H1 (cell line): ENCODE measurements at regions not wholly inside any gene's neighbourhood (a gene's known extent, or its start where the extent isn't known, plus 50 kb on each side); places are given as distances from the start of the nearest gene placed in this dataset.

Source experiments
- CTCF ChIA-PET: fragments of 300-600 bp; sonication (Branson Sonifier 250); formaldehyde crosslinking; loops from one replicate; lab custom pipeline; 2021; ENCODE audit not compliant: partially characterized antibody; lab: Charles Lee
- POLR2A ChIA-PET: fragments of 300-600 bp; sonication (Branson Sonifier 250); formaldehyde crosslinking; loops from one replicate; lab custom pipeline; 2021; ENCODE audit warnings: inconsistent platforms; ENCODE audit not compliant: partially characterized antibody; lab: Charles Lee
- DNase-seq, 2 experiments: peaks; one replicate each; pipeline versions ENCODE4 v3.0.0 to v3.0.0-alpha.2; 2010 to 2022; ENCODE audit warnings: low spot score in 2 of 2, low read depth in 1 of 2, mixed read lengths in 1 of 2
- FAIRE-seq: peaks from 2 replicates; lab custom pipeline; 2011; peaks lifted over from hg19 to GRCh38; lab: Jason Lieb, UNC
- H2AFZ ChIP-seq: 2 replicates; pipeline ENCODE4 v1.8.1; 2012; ENCODE audit warnings: low read length, inconsistent platforms
- H2AK5ac ChIP-seq: 2 replicates; pipeline ENCODE4 v1.6.1; 2013; ENCODE audit warnings: low read depth, low read length
- H2BK120ac ChIP-seq: replicated peaks from 2 replicates; pipeline ENCODE3; 2013; ENCODE audit warnings: low read depth, low read length, inconsistent platforms
- H2BK12ac ChIP-seq: 2 replicates; pipeline ENCODE4 v1.6.1; 2013; ENCODE audit warnings: low read depth, low read length
- H2BK15ac ChIP-seq: 2 replicates; pipeline ENCODE4 v1.6.1; 2013; ENCODE audit warnings: low read length
- H2BK20ac ChIP-seq: 2 replicates; pipeline ENCODE4 v1.6.1; 2013; ENCODE audit warnings: low read length
- H2BK5ac ChIP-seq: 2 replicates; pipeline ENCODE4 v1.6.1; 2013; ENCODE audit warnings: low read depth, low read length
- H3K14ac ChIP-seq: 2 replicates; pipeline ENCODE4 v1.6.1; 2013; ENCODE audit warnings: inconsistent platforms; ENCODE audit not compliant: insufficient read length
- H3K18ac ChIP-seq: 2 replicates; pipeline ENCODE4 v1.6.1; 2013; ENCODE audit warnings: low read length; ENCODE audit errors: extremely low read depth
- H3K23ac ChIP-seq: 2 replicates; pipeline ENCODE4 v1.6.1; 2013; ENCODE audit warnings: inconsistent platforms; ENCODE audit not compliant: insufficient read length
- H3K23me2 ChIP-seq: 2 replicates; pipeline ENCODE4 v1.6.1; 2013; ENCODE audit warnings: low read depth, low read length
- H3K27ac ChIP-seq: 2 replicates; pipeline ENCODE4 v1.6.1; 2011; ENCODE audit warnings: low read depth, low read length, inconsistent platforms
- H3K27me3 ChIP-seq, 4 experiments: replicated peaks in 1 of 4; 1 replicate in 1 of 4; 2 replicates in 3 of 4; pipeline versions ENCODE4 v1.6.1 to v1.8.1; 2011 to 2013; ENCODE audit warnings: low read length in 3 of 4, mild to moderate bottlenecking in 3 of 4, inconsistent platforms in 2 of 4, mixed read lengths in 2 of 4, moderate library complexity in 1 of 4; ENCODE audit not compliant: control insufficient read depth in 3 of 4, insufficient read depth in 3 of 4; ENCODE audit errors: extremely low read depth in 1 of 4
- H3K36me3 ChIP-seq, 4 experiments: 2 replicates each; pipeline versions ENCODE4 v1.6.1 to v1.8.1; 2011 to 2013; ENCODE audit warnings: mild to moderate bottlenecking in 4 of 4, low read length in 3 of 4, moderate library complexity in 2 of 4, control low read depth in 1 of 4, inconsistent platforms in 1 of 4; ENCODE audit not compliant: insufficient read depth in 4 of 4, control insufficient read depth in 2 of 4
- H3K4ac ChIP-seq: replicated peaks from 2 replicates; pipeline ENCODE3; 2013; ENCODE audit warnings: low read length, low read depth, mixed read lengths, inconsistent platforms; ENCODE audit not compliant: insufficient read length
- H3K4me1 ChIP-seq, 4 experiments: replicated peaks in 1 of 4; 1 replicate in 1 of 4; 2 replicates in 3 of 4; pipeline versions ENCODE4 v1.6.1 to v1.8.1; 2011 to 2013; ENCODE audit warnings: low read length in 3 of 4, inconsistent platforms in 2 of 4, mixed read lengths in 1 of 4; ENCODE audit not compliant: insufficient read depth in 4 of 4, control insufficient read depth in 3 of 4
- H3K4me2 ChIP-seq, 2 experiments: 2 replicates each; pipeline versions ENCODE4 v1.6.1 to v1.8.1; 2011 to 2013; ENCODE audit warnings: low read depth in 2 of 2, low read length in 2 of 2, control low read depth in 1 of 2, inconsistent platforms in 1 of 2, mild to moderate bottlenecking in 1 of 2; ENCODE audit not compliant: insufficient read depth in 1 of 2
- H3K4me3 ChIP-seq, 4 experiments: fragments of 200-600, 300-600 bp in 1 of 4; sonication (generic), shearing (Covaris generic), sonication (Bioruptor Twin) in 1 of 4; 2 replicates each; pipeline versions ENCODE4 v1.5.1 to v1.8.1; 2011 to 2016; ENCODE audit warnings: low read length in 4 of 4, low read depth in 3 of 4, control low read depth in 2 of 4, inconsistent platforms in 2 of 4, mild to moderate bottlenecking in 2 of 4, mixed read lengths in 1 of 4, moderate library complexity in 1 of 4; ENCODE audit not compliant: insufficient read depth in 2 of 4; ENCODE audit errors: extremely low read depth in 1 of 4
- H3K56ac ChIP-seq: replicated peaks from 2 replicates; pipeline ENCODE3; 2013; ENCODE audit warnings: low read depth, mild to moderate bottlenecking, mixed read lengths, low read length, inconsistent platforms; ENCODE audit not compliant: insufficient read length
- H3K79me1 ChIP-seq: 2 replicates; pipeline ENCODE4 v1.6.1; 2013; ENCODE audit warnings: low read depth, low read length, control low read depth
- H3K79me2 ChIP-seq, 2 experiments: 2 replicates each; pipeline versions ENCODE4 v1.6.1 to v1.8.1; 2012 to 2013; ENCODE audit warnings: low read length in 2 of 2, mild to moderate bottlenecking in 2 of 2, inconsistent platforms in 1 of 2; ENCODE audit not compliant: insufficient read depth in 2 of 2, control insufficient read depth in 1 of 2
- H3K9ac ChIP-seq, 4 experiments: replicated peaks in 1 of 4; 1 replicate in 1 of 4; 2 replicates in 3 of 4; pipeline versions ENCODE4 v1.6.1 to v1.8.1; 2011 to 2013; ENCODE audit warnings: low read depth in 3 of 4, low read length in 3 of 4, control low read depth in 2 of 4, mild to moderate bottlenecking in 2 of 4, moderate library complexity in 2 of 4, inconsistent platforms in 1 of 4; ENCODE audit errors: extremely low read depth in 1 of 4
- H3K9me3 ChIP-seq, 2 experiments: 2 replicates each; pipeline versions ENCODE4 v1.6.1 to v1.8.1; 2012 to 2013; ENCODE audit warnings: mild to moderate bottlenecking in 2 of 2, moderate library complexity in 2 of 2, control low read depth in 1 of 2, inconsistent platforms in 1 of 2, low read depth in 1 of 2, low read length in 1 of 2, mixed read lengths in 1 of 2; ENCODE audit not compliant: insufficient read depth in 2 of 2
- H4K20me1 ChIP-seq, 2 experiments: replicated peaks in 1 of 2; 2 replicates each; pipeline versions ENCODE3 to v1.8.1; 2011 to 2013; ENCODE audit warnings: inconsistent platforms in 2 of 2, low read length in 2 of 2, mild to moderate bottlenecking in 1 of 2; ENCODE audit not compliant: insufficient read depth in 2 of 2, control insufficient read depth in 1 of 2
- H4K5ac ChIP-seq: 2 replicates; pipeline ENCODE4 v1.6.1; 2013; ENCODE audit warnings: low read length, low read depth, mixed read lengths, inconsistent platforms; ENCODE audit not compliant: insufficient read length
- H4K8ac ChIP-seq: 2 replicates; pipeline ENCODE4 v1.8.0; 2013; ENCODE audit warnings: mild to moderate bottlenecking, moderate library complexity, low read length, inconsistent platforms; ENCODE audit not compliant: insufficient read depth; ENCODE audit errors: extremely low read depth
- H4K91ac ChIP-seq: replicated peaks from 2 replicates; pipeline ENCODE3; 2013; ENCODE audit warnings: low read length, mixed read lengths, inconsistent platforms; ENCODE audit not compliant: insufficient read length
- ATF2 ChIP-seq: IDR thresholded peaks from 2 replicates; pipeline ENCODE4 v1.6.1; 2012; ENCODE audit warnings: low read length, inconsistent platforms
- CBX5 ChIP-seq: fragments of 300-800, 300-1000 bp; sonication (generic); IDR thresholded peaks from 2 replicates; pipeline ENCODE4 v1.7.1; 2016; ENCODE audit warnings: antibody characterized with exemption, low read length, low read depth
- HDAC2 ChIP-seq, 2 experiments: fragments of 300-600 bp in 1 of 2; sonication (generic) in 1 of 2; IDR thresholded peaks; 2 replicates each; pipeline ENCODE4 v1.6.1; 2011 to 2012; ENCODE audit warnings: low read depth in 2 of 2, low read length in 2 of 2, mild to moderate bottlenecking in 2 of 2, moderate library complexity in 2 of 2, borderline replicate concordance in 1 of 2, inconsistent platforms in 1 of 2
- SP1 ChIP-seq: IDR thresholded peaks from 2 replicates; pipeline ENCODE4 v1.6.1; 2011; ENCODE audit warnings: low read depth, low read length
- TEAD4 ChIP-seq: IDR thresholded peaks from 2 replicates; pipeline ENCODE4 v1.6.1; 2012; ENCODE audit warnings: low read depth, low read length, inconsistent platforms, mixed read lengths
- WGBS, 2 experiments: shearing (Covaris generic) in 1 of 2; methylation state at CpG; one replicate each; pipeline versions ENCODE4 v1.1.6 to v1.1.7; 2013 to 2015; ENCODE audit warnings: low lambda C conversion rate in 2 of 2, mixed read lengths in 2 of 2, inconsistent platforms in 1 of 2, low coverage in 1 of 2, missing lambda C conversion rate in 1 of 2; ENCODE audit not compliant: insufficient replicate concordance in 2 of 2, insufficient coverage in 1 of 2, insufficient read length in 1 of 2; ENCODE audit errors: extremely low coverage in 1 of 2, missing lambda C conversion rate in 1 of 2; 5-methylcytosine and 5-hydroxymethylcytosine counted together

GRCh38 chr3:140754936-140755335, 77.1 kb downstream of the TRIM42 start:
- WGBS, 2 experiments, result 92% methylated on average over 8 of the region's 8 CpGs; no CpG with 5 or more reads in 1 of the 2 experiments
- Histone ChIP-seq H3K27me3 (no peaks in the 10 kb centered on the region), H3K79me1 (no peaks in the 10 kb centered on the region), H3K23me2 (no peaks in the 10 kb centered on the region), H2BK120ac (no peak overlapping the region), H2BK15ac (no peak overlapping the region), H3K18ac (no peak overlapping the region), H3K23ac (no peak overlapping the region), H2BK20ac (no peak overlapping the region), H3K56ac (no peak overlapping the region), H4K20me1 (no peaks in the 10 kb centered on the region), H2BK12ac (no peak overlapping the region), H3K79me2 (no peaks in the 10 kb centered on the region), H4K91ac (no peak overlapping the region), H2BK5ac (no peak overlapping the region), H3K9ac (no peak overlapping the region), H3K27ac (no peak overlapping the region), H3K9me3 (no peaks in the 10 kb centered on the region), H4K8ac (no peak overlapping the region; the same call in 1 of the 2 replicates), H3K4me3 (no peak overlapping the region), H2AK5ac (no peak overlapping the region), H3K4me1 (no peaks in the 10 kb centered on the region), H2AFZ (no peak overlapping the region), H4K5ac (no peak overlapping the region), H3K36me3 (no peaks in the 10 kb centered on the region), H3K14ac (no peak overlapping the region), H3K4me2 (no peak overlapping the region), H3K4ac (no peak overlapping the region)
- TF ChIP-seq CBX5, result no peak
- TF ChIP-seq ATF2, result no peak
- TF ChIP-seq TEAD4, result no peak
- TF ChIP-seq SP1, result no peak
- no peak for TF ChIP-seq HDAC2 (IDR thresholded peaks at IDR 0.05; ENCODE audit: borderline replicate concordance in 1 of 2, low read depth in 2 of 2, low read length in 2 of 2)
- FAIRE-seq (no peak), DNase-seq (no peak)
- ChIA-PET POLR2A (no interaction called here), CTCF (interaction anchor here (0.7 to 2.3 kb wide), 5 partner anchors 14 to 143 kb away, joined by 3 to 8 read pairs (median 4); no protein-coding TSS in a partner anchor)
